ENCODE measurements at regions not wholly inside any gene's neighbourhood (a gene's known extent, or its start where the extent isn't known, plus 50 kb on each side); places are given as distances from the start of the nearest gene placed in this dataset.

- H3K27ac ChIP-seq (ENCODE audit: low read depth, low read length): no peak overlapping the region
- no peak for ATAC-seq
- POLR2A ChIA-PET: no interaction called here
- H3K4me1 Mint-ChIP-seq: peaks cover 0 to 40% (median 0%) of the 10 kb centered on the region in 7 donors
- H3K27me3 ChIP-seq (ENCODE audit: control insufficient read depth in 2 of 2, insufficient read depth in 2 of 2, low read length in 2 of 2): no peaks in the 10 kb centered on the region
- DNase-seq: no peak
- no peaks in the 10 kb centered on the region for H3K36me3 ChIP-seq (ENCODE audit: control insufficient read depth in 2 of 3, insufficient read depth in 3 of 3, low read length in 3 of 3)
- peaks cover 0 to 2% (median 0%) of the 10 kb centered on the region in 5 donors for H3K36me3 Mint-ChIP-seq
- CTCF ChIA-PET: interaction anchor here (0.6 to 11.9 kb wide), 4 partner anchors 122 to 347 kb away, joined by 4 to 336 read pairs (median 4); partner anchors contain the start of gene CXCR6
- H3K4me3 ChIP-seq (ENCODE audit: low read length): no peak overlapping the region
- H3K4me1 ChIP-seq (ENCODE audit: control insufficient read depth in 2 of 2, insufficient read depth in 2 of 2, low read length in 2 of 2): no peaks in the 10 kb centered on the region
- H3K4me3 Mint-ChIP-seq: no peak overlapping the region
- H3K9me3 Mint-ChIP-seq: no peaks in the 10 kb centered on the region
- no peak overlapping the region for H3K27ac Mint-ChIP-seq
- intact Hi-C loops (cut with micrococcal nuclease): no loop called here
- peaks cover 0 to 35% (median 0%) of the 10 kb centered on the region in 5 donors for H3K27me3 Mint-ChIP-seq
- no peaks in the 10 kb centered on the region for H3K9me3 ChIP-seq (ENCODE audit: control insufficient read depth in 2 of 3, low read length in 3 of 3)
Observed at GRCh38 chr3:46083956-46084355, 56.7 kb upstream of the XCR1 start.

GRCh38 chr3:46082849-46083248 is 55.6 kb upstream of the XCR1 start:
- Histone ChIP-seq H3K4me1 (ENCODE audit: control insufficient read depth in 2 of 2, insufficient read depth in 2 of 2, low read length in 2 of 2) (peaks cover 0 to 6% of the 10 kb centered on the region in 2 donors), H3K36me3 (ENCODE audit: control insufficient read depth in 2 of 3, insufficient read depth in 3 of 3, low read length in 3 of 3) (no peaks in the 10 kb centered on the region), H3K27me3 (ENCODE audit: control insufficient read depth in 2 of 2, insufficient read depth in 2 of 2, low read length in 2 of 2) (no peaks in the 10 kb centered on the region), H3K9me3 (ENCODE audit: control insufficient read depth in 2 of 3, low read length in 3 of 3) (no peaks in the 10 kb centered on the region), H3K4me3 (ENCODE audit: low read length) (no peak overlapping the region), H3K27ac (ENCODE audit: low read depth, low read length) (no peak overlapping the region)
- Mint-ChIP-seq H3K36me3 (peaks cover 0 to 2% (median 0%) of the 10 kb centered on the region in 5 donors), H3K9me3 (no peaks in the 10 kb centered on the region), H3K4me3 (no peak overlapping the region), H3K27me3 (peaks cover 0 to 38% (median 0%) of the 10 kb centered on the region in 5 donors), H3K27ac (peak overlapping the region in 1 of 9 donors; percentile 13), H3K4me1 (peaks cover 0 to 46% (median 5%) of the 10 kb centered on the region in 7 donors)
- ATAC-seq (no peak), DNase-seq (no peak)
- CTCF ChIA-PET: interaction anchor here (0.7 to 11.9 kb wide), 2 partner anchors 12 to 146 kb away, joined by 5 to 336 read pairs; partner anchors contain the start of gene CXCR6
- POLR2A ChIA-PET: interaction anchor here (0.7 kb wide), 1 partner anchor 35 kb away, joined by 6 read pairs; no protein-coding TSS in a partner anchor
- intact Hi-C loops (cut with micrococcal nuclease): no loop called here

GRCh38 chr3:46082021-46082420 is 54.7 kb upstream of the XCR1 start:
- Histone ChIP-seq H3K4me3 (ENCODE audit: low read length) (no peak overlapping the region), H3K27me3 (ENCODE audit: control insufficient read depth in 2 of 2, insufficient read depth in 2 of 2, low read length in 2 of 2) (no peaks in the 10 kb centered on the region), H3K4me1 (ENCODE audit: control insufficient read depth in 2 of 2, insufficient read depth in 2 of 2, low read length in 2 of 2) (peaks cover 0 to 6% of the 10 kb centered on the region in 2 donors), H3K27ac (ENCODE audit: low read depth, low read length) (no peak overlapping the region), H3K9me3 (ENCODE audit: control insufficient read depth in 2 of 3, low read length in 3 of 3) (no peaks in the 10 kb centered on the region), H3K36me3 (ENCODE audit: control insufficient read depth in 2 of 3, insufficient read depth in 3 of 3, low read length in 3 of 3) (no peaks in the 10 kb centered on the region)
- ATAC-seq: no peak
- Mint-ChIP-seq H3K4me1 (peaks cover 0 to 45% (median 5%) of the 10 kb centered on the region in 7 donors), H3K9me3 (no peaks in the 10 kb centered on the region), H3K27me3 (peaks cover 0 to 37% (median 0%) of the 10 kb centered on the region in 5 donors), H3K4me3 (no peak overlapping the region), H3K36me3 (peaks cover 0 to 2% (median 0%) of the 10 kb centered on the region in 5 donors), H3K27ac (no peak overlapping the region)
- POLR2A ChIA-PET: interaction anchor here (0.7 kb wide), 1 partner anchor 139 kb away, joined by 3 read pairs; the partner anchor contains the start of gene CXCR6
- intact Hi-C loops (cut with micrococcal nuclease): no loop called here
- DNase-seq: no peak
- CTCF ChIA-PET: interaction anchor here (0.7 to 11.9 kb wide), 3 partner anchors 145 to 568 kb away, joined by 4 to 336 read pairs (median 4); partner anchors contain the start of gene CXCR6

- POLR2A ChIA-PET: no interaction called here
- ATAC-seq: no peak
- Mint-ChIP-seq H3K27ac (no peak overlapping the region), H3K27me3 (peaks cover 0 to 37% (median 0%) of the 10 kb centered on the region in 5 donors), H3K36me3 (peaks cover 0 to 2% (median 0%) of the 10 kb centered on the region in 5 donors), H3K4me1 (peaks cover 0 to 48% (median 5%) of the 10 kb centered on the region in 7 donors), H3K4me3 (no peak overlapping the region), H3K9me3 (no peaks in the 10 kb centered on the region)
- intact Hi-C loops (cut with micrococcal nuclease): no loop called here
- Histone ChIP-seq H3K27ac (ENCODE audit: low read depth, low read length) (no peak overlapping the region), H3K9me3 (ENCODE audit: control insufficient read depth in 2 of 3, low read length in 3 of 3) (no peaks in the 10 kb centered on the region), H3K36me3 (ENCODE audit: control insufficient read depth in 2 of 3, insufficient read depth in 3 of 3, low read length in 3 of 3) (no peaks in the 10 kb centered on the region), H3K27me3 (ENCODE audit: control insufficient read depth in 2 of 2, insufficient read depth in 2 of 2, low read length in 2 of 2) (no peaks in the 10 kb centered on the region), H3K4me3 (ENCODE audit: low read length) (no peak overlapping the region), H3K4me1 (ENCODE audit: control insufficient read depth in 2 of 2, insufficient read depth in 2 of 2, low read length in 2 of 2) (peaks cover 0 to 6% of the 10 kb centered on the region in 2 donors)
- CTCF ChIA-PET: interaction anchor here (0.8 to 11.9 kb wide), 7 partner anchors 13 to 304 kb away, joined by 3 to 336 read pairs (median 3); partner anchors contain the start of gene CXCR6
- no peak for DNase-seq
Observed at GRCh38 chr3:46080969-46081345, 53.7 kb upstream of the XCR1 start.

- ChIA-PET CTCF (interaction anchor here (0.7 to 11.9 kb wide), 13 partner anchors 12 to 305 kb away, joined by 3 to 336 read pairs (median 3); partner anchors contain the start of gene CXCR6), POLR2A (interaction anchor here (1.4 to 2.3 kb wide), 2 partner anchors 142 to 143 kb away, joined by 3 to 8 read pairs; no protein-coding TSS in a partner anchor)
- no peak for ATAC-seq
- peaks cover 0 to 47% (median 5%) of the 10 kb centered on the region in 7 donors for H3K4me1 Mint-ChIP-seq
- no peak overlapping the region for H3K27ac ChIP-seq (ENCODE audit: low read depth, low read length)
- no peaks in the 10 kb centered on the region for H3K9me3 Mint-ChIP-seq
- intact Hi-C loops (cut with micrococcal nuclease): no loop called here
- H3K4me3 Mint-ChIP-seq: no peak overlapping the region
- no peaks in the 10 kb centered on the region for H3K27me3 ChIP-seq (ENCODE audit: control insufficient read depth in 2 of 2, insufficient read depth in 2 of 2, low read length in 2 of 2)
- no peaks in the 10 kb centered on the region for H3K9me3 ChIP-seq (ENCODE audit: control insufficient read depth in 2 of 3, low read length in 3 of 3)
- no peak overlapping the region for H3K27ac Mint-ChIP-seq
- DNase-seq: no peak
- no peaks in the 10 kb centered on the region for H3K36me3 ChIP-seq (ENCODE audit: control insufficient read depth in 2 of 3, insufficient read depth in 3 of 3, low read length in 3 of 3)
- peaks cover 0 to 6% of the 10 kb centered on the region in 2 donors for H3K4me1 ChIP-seq (ENCODE audit: control insufficient read depth in 2 of 2, insufficient read depth in 2 of 2, low read length in 2 of 2)
- H3K36me3 Mint-ChIP-seq: peaks cover 0 to 2% (median 0%) of the 10 kb centered on the region in 5 donors
- peaks cover 0 to 37% (median 0%) of the 10 kb centered on the region in 5 donors for H3K27me3 Mint-ChIP-seq
- H3K4me3 ChIP-seq (ENCODE audit: low read length): no peak overlapping the region
Observed at GRCh38 chr3:46080124-46080968, 53.1 kb upstream of the XCR1 start.

- Histone ChIP-seq H3K4me1 (ENCODE audit: control insufficient read depth in 2 of 2, insufficient read depth in 2 of 2, low read length in 2 of 2) (peaks cover 0 to 6% of the 10 kb centered on the region in 2 donors), H3K4me3 (ENCODE audit: low read length) (no peak overlapping the region), H3K27me3 (ENCODE audit: control insufficient read depth in 2 of 2, insufficient read depth in 2 of 2, low read length in 2 of 2) (no peaks in the 10 kb centered on the region), H3K27ac (ENCODE audit: low read depth, low read length) (no peak overlapping the region), H3K36me3 (ENCODE audit: control insufficient read depth in 2 of 3, insufficient read depth in 3 of 3, low read length in 3 of 3) (no peaks in the 10 kb centered on the region), H3K9me3 (ENCODE audit: control insufficient read depth in 2 of 3, low read length in 3 of 3) (no peaks in the 10 kb centered on the region)
- Mint-ChIP-seq H3K27ac (peak overlapping the region in 2 of 9 donors; percentile 3 to 33), H3K4me3 (peak overlapping the region in 5 of 10 donors; percentile 10 to 63 (median 32)), H3K36me3 (peaks cover 0 to 8% (median 0%) of the 10 kb centered on the region in 5 donors), H3K4me1 (peaks cover 0 to 44% (median 5%) of the 10 kb centered on the region in 7 donors), H3K27me3 (peaks cover 0 to 34% (median 0%) of the 10 kb centered on the region in 5 donors), H3K9me3 (no peaks in the 10 kb centered on the region)
- ChIA-PET POLR2A (interaction anchor here (0.6 to 3.0 kb wide), 5 partner anchors 22 to 869 kb away, joined by 3 to 17 read pairs (median 6); partner anchors contain the start of gene CXCR6), CTCF (interaction anchor here (0.6 to 11.9 kb wide), 39 partner anchors 9 to 419 kb away, joined by 3 to 336 read pairs (median 4); partner anchors contain the start of genes CCR5, CXCR6 and XCR1)
- intact Hi-C loops (cut with micrococcal nuclease): loop anchor here (1.0 to 10.0 kb wide), 20 partner anchors 14 to 1042 kb away; partner anchors contain the start of genes CXCR6 (in 1 of the 2), FYCO1 (in 1 of the 2), LIMD1 (in 1 of the 2) and LZTFL1 (in 1 of the 2)
- ATAC-seq (peak; percentile 100), DNase-seq (peak; percentile 66 to 89 (median 85))
Observed at GRCh38 chr3:46078712-46079400, 51.6 kb upstream of the XCR1 start.

All from naive thymus-derived CD4-positive, alpha-beta T cell (primary cell).